ENCODE measurements at regions not wholly inside any gene's neighbourhood (a gene's known extent, or its start where the extent isn't known, plus 50 kb on each side); places are given as distances from the start of the nearest gene placed in this dataset.

- ATAC-seq, result no peak
Observed at GRCh38 chr2:5799348-5799747, 107.2 kb downstream of the SOX11 start.

GRCh38 chr2:5803547-5803946 is 111.4 kb downstream of the SOX11 start:
- no peaks in the 10 kb centered on the region for H3K9me3 ChIP-seq
- H3K4me3 ChIP-seq, result no peak overlapping the region
- DNase-seq (no peak), ATAC-seq (no peak), FAIRE-seq (no peak)
- no peaks in the 10 kb centered on the region for H3K27me3 ChIP-seq
- WGBS, 2 donors, result 29 to 34% methylated on average over 8 of the region's 8 CpGs
- intact Hi-C loops (cut with DNase I), result no loop called here
- TF ChIP-seq CTCF (IDR thresholded peaks at IDR 0.05), result no peak
- H3K4me1 ChIP-seq, result no peaks in the 10 kb centered on the region
- no peak overlapping the region for H3K27ac ChIP-seq
- H3K36me3 ChIP-seq, result no peaks in the 10 kb centered on the region

More at GRCh38 chr2:5799348-5799747, 107.2 kb downstream of the SOX11 start:
- WGBS, 2 donors, result 95 to 96% methylated on average over 1 of the region's 1 CpG
- H3K4me3 ChIP-seq, result no peak overlapping the region
- no peaks in the 10 kb centered on the region for H3K36me3 ChIP-seq
- H3K27me3 ChIP-seq, result no peaks in the 10 kb centered on the region
- DNase-seq (no peak), FAIRE-seq (no peak)
- no peaks in the 10 kb centered on the region for H3K9me3 ChIP-seq
- intact Hi-C loops (cut with DNase I), result no loop called here
- no peaks in the 10 kb centered on the region for H3K4me1 ChIP-seq
- no peak for TF ChIP-seq CTCF (IDR thresholded peaks at IDR 0.05)
- no peak overlapping the region for H3K27ac ChIP-seq

GRCh38 chr2:5818961-5819600 is 126.9 kb downstream of the SOX11 start:
- DNase-seq, result peak in 1 of 6 donors; percentile 2
- FAIRE-seq, result no peak
- H3K4me1 ChIP-seq, result no peaks in the 10 kb centered on the region
- intact Hi-C loops (cut with DNase I), result no loop called here
- no peak overlapping the region for H3K4me3 ChIP-seq
- 33 to 36% methylated on average over 3 of the region's 3 CpGs for WGBS, 2 donors
- no peak overlapping the region for H3K27ac ChIP-seq
- ATAC-seq, result peak in 3 of 4 donors; percentile 38 to 64 (median 49)
- H3K36me3 ChIP-seq, result no peaks in the 10 kb centered on the region
- H3K9me3 ChIP-seq, result no peaks in the 10 kb centered on the region
- TF ChIP-seq CTCF (IDR thresholded peaks at IDR 0.05), result no peak
- no peaks in the 10 kb centered on the region for H3K27me3 ChIP-seq

GRCh38 chr2:5824126-5824525 is 131.9 kb downstream of the SOX11 start:
- ATAC-seq, result no peak
- 72 to 90% methylated on average over 2 of the region's 2 CpGs for WGBS, 2 donors
- FAIRE-seq, result no peak
- no peaks in the 10 kb centered on the region for H3K27me3 ChIP-seq
- no peak overlapping the region for H3K27ac ChIP-seq
- H3K4me1 ChIP-seq, result no peaks in the 10 kb centered on the region
- H3K4me3 ChIP-seq, result no peak overlapping the region
- no peak for DNase-seq
- no peak for TF ChIP-seq CTCF (IDR thresholded peaks at IDR 0.05)
- H3K36me3 ChIP-seq, result no peaks in the 10 kb centered on the region
- H3K9me3 ChIP-seq, result no peaks in the 10 kb centered on the region
- intact Hi-C loops (cut with DNase I), result no loop called here

GRCh38 chr2:5825686-5826085 is 133.5 kb downstream of the SOX11 start:
- no peak overlapping the region for H3K4me3 ChIP-seq
- no peak for TF ChIP-seq CTCF (IDR thresholded peaks at IDR 0.05)
- ATAC-seq (no peak), FAIRE-seq (no peak), DNase-seq (no peak)
- no peak overlapping the region for H3K27ac ChIP-seq
- no peaks in the 10 kb centered on the region for H3K9me3 ChIP-seq
- WGBS, 2 donors, result 68 to 80% methylated on average over 1 of the region's 1 CpG
- no peaks in the 10 kb centered on the region for H3K27me3 ChIP-seq
- no peaks in the 10 kb centered on the region for H3K4me1 ChIP-seq
- H3K36me3 ChIP-seq, result no peaks in the 10 kb centered on the region
- intact Hi-C loops (cut with DNase I), result no loop called here

All from pancreas (tissue), 10 donors.